PC-9 (cell line): ENCODE measurements at regions not wholly inside any gene's neighbourhood (a gene's known extent, or its start where the extent isn't known, plus 50 kb on each side); places are given as distances from the start of the nearest gene placed in this dataset.

Source experiments
- CTCF ChIP-seq: fragments of 200-600 bp; sonication (generic); conservative IDR thresholded peaks from 2 replicates; pipeline ENCODE4 v1.6.1; 2017; ENCODE audit warnings: mixed run types, antibody characterized with exemption, mild to moderate bottlenecking, moderate library complexity
- EZH2 ChIP-seq: fragments of 200-600 bp; sonication (generic); IDR thresholded peaks from 2 replicates; pipeline ENCODE4 v1.8.0; 2017; ENCODE audit warnings: antibody characterized with exemption, low read depth

GRCh38 chr22:48972979-48973693 lies 854.5 kb downstream of the BRD1 start:
- TF ChIP-seq CTCF = no peak
- TF ChIP-seq EZH2 = no peak
